ENCODE measurements at regions not wholly inside any gene's neighbourhood (a gene's known extent, or its start where the extent isn't known, plus 50 kb on each side); places are given as distances from the start of the nearest gene placed in this dataset.

DNA sequence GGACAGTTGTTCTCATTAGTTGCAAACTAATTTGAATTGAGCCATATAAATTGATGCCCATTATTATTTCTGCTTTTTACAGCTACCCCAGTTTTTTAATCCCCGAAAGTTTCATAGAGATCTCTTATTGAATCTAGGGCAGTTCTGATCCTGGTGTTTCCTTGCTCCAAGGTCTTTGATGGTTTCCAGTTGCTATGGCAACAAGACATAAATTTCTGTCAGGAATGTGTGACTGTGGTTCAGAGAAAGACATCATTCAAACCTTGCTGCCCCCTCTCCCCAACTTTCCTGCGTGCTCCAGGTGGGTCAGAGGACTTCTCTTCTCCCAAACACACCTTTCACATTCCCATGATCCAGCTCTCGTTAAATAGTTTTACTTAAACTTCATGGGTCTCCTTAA, 63.4 kb downstream of the TAF11L14 start:
- TF ChIP-seq, protein P1, sequence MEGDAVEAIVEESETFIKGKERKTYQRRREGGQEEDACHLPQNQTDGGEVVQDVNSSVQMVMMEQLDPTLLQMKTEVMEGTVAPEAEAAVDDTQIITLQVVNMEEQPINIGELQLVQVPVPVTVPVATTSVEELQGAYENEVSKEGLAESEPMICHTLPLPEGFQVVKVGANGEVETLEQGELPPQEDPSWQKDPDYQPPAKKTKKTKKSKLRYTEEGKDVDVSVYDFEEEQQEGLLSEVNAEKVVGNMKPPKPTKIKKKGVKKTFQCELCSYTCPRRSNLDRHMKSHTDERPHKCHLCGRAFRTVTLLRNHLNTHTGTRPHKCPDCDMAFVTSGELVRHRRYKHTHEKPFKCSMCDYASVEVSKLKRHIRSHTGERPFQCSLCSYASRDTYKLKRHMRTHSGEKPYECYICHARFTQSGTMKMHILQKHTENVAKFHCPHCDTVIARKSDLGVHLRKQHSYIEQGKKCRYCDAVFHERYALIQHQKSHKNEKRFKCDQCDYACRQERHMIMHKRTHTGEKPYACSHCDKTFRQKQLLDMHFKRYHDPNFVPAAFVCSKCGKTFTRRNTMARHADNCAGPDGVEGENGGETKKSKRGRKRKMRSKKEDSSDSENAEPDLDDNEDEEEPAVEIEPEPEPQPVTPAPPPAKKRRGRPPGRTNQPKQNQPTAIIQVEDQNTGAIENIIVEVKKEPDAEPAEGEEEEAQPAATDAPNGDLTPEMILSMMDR (IDR thresholded peaks at IDR 0.05), result no peak
- no peak for TF ChIP-seq POLR2A (IDR thresholded peaks at IDR 0.05)

Measured in vagina (tissue), 2 donors.